ENCODE measurements at regions not wholly inside any gene's neighbourhood (a gene's known extent, or its start where the extent isn't known, plus 50 kb on each side); places are given as distances from the start of the nearest gene placed in this dataset.
"Not testable (repeated sequence)": the region's sequence is repeated elsewhere in the genome, so short reads cannot be mapped to it uniquely, and the experiment has no call there.

- not testable (repeated sequence) for H3K27me3 ChIP-seq (ENCODE audit: insufficient read depth, low read length); H3K4me3 ChIP-seq (ENCODE audit: low read length); H3K9me3 ChIP-seq (ENCODE audit: insufficient read depth, low read depth, low read length); H3K9ac ChIP-seq (ENCODE audit: low read depth, low read length); H3K36me3 ChIP-seq (ENCODE audit: insufficient read depth, low read length); H3K4me1 ChIP-seq (ENCODE audit: insufficient read depth, low read length); H3K27ac ChIP-seq (ENCODE audit: low read depth, low read length)
- 91% methylated on average over 11 of the region's 11 CpGs for WGBS
These were observed 195.1 kb upstream of the GIMD1 start for GRCh38 chr4:106563637-106564036.

GRCh38 chr4:106551724-106552123 lies 183.1 kb upstream of the GIMD1 start:
- Histone ChIP-seq H3K4me1 (ENCODE audit: insufficient read depth, low read length) (no peaks in the 10 kb centered on the region), H3K27me3 (ENCODE audit: insufficient read depth, low read length) (no peaks in the 10 kb centered on the region), H3K4me3 (ENCODE audit: low read length) (no peak overlapping the region), H3K27ac (ENCODE audit: low read depth, low read length) (no peak overlapping the region), H3K36me3 (ENCODE audit: insufficient read depth, low read length) (no peaks in the 10 kb centered on the region), H3K9me3 (ENCODE audit: insufficient read depth, low read depth, low read length) (0 out of 2 replicates have a peak, but pooled peaks cover 5% of the 10 kb centered on the region), H3K9ac (ENCODE audit: low read depth, low read length) (no peak overlapping the region)
- WGBS: 100% methylated on average over 2 of the region's 2 CpGs

- Histone ChIP-seq H3K4me1 (ENCODE audit: insufficient read depth, low read length) (no peaks in the 10 kb centered on the region), H3K36me3 (ENCODE audit: insufficient read depth, low read length) (no peaks in the 10 kb centered on the region), H3K9ac (ENCODE audit: low read depth, low read length) (no peak overlapping the region), H3K27me3 (ENCODE audit: insufficient read depth, low read length) (no peaks in the 10 kb centered on the region), H3K4me3 (ENCODE audit: low read length) (no peak overlapping the region), H3K27ac (ENCODE audit: low read depth, low read length) (no peak overlapping the region), H3K9me3 (ENCODE audit: insufficient read depth, low read depth, low read length) (0 out of 2 replicates have a peak, but pooled peaks cover 5% of the 10 kb centered on the region)
- WGBS: no CpG with 5 or more reads among the region's 1 CpG
These were observed 180.0 kb upstream of the GIMD1 start for GRCh38 chr4:106548446-106549044.

- WGBS: no CpG with 5 or more reads among the region's 1 CpG
- H3K9me3 ChIP-seq (ENCODE audit: insufficient read depth, low read depth, low read length): 0 out of 2 replicates have a peak, but pooled peaks cover 5% of the 10 kb centered on the region
- H3K4me3 ChIP-seq (ENCODE audit: low read length): no peak overlapping the region
- no peak overlapping the region for H3K9ac ChIP-seq (ENCODE audit: low read depth, low read length)
- no peaks in the 10 kb centered on the region for H3K36me3 ChIP-seq (ENCODE audit: insufficient read depth, low read length)
- no peaks in the 10 kb centered on the region for H3K27me3 ChIP-seq (ENCODE audit: insufficient read depth, low read length)
- no peaks in the 10 kb centered on the region for H3K4me1 ChIP-seq (ENCODE audit: insufficient read depth, low read length)
- no peak overlapping the region for H3K27ac ChIP-seq (ENCODE audit: low read depth, low read length)
These were observed 177.8 kb upstream of the GIMD1 start for GRCh38 chr4:106546370-106546769.

GRCh38 chr4:106542609-106543008 lies 174.0 kb upstream of the GIMD1 start:
- H3K4me3 ChIP-seq (ENCODE audit: low read length); H3K4me1 ChIP-seq (ENCODE audit: insufficient read depth, low read length); H3K9ac ChIP-seq (ENCODE audit: low read depth, low read length); H3K27me3 ChIP-seq (ENCODE audit: insufficient read depth, low read length); H3K9me3 ChIP-seq (ENCODE audit: insufficient read depth, low read depth, low read length); H3K27ac ChIP-seq (ENCODE audit: low read depth, low read length); H3K36me3 ChIP-seq (ENCODE audit: insufficient read depth, low read length): not testable (repeated sequence)
- no CpG with 5 or more reads among the region's 1 CpG for WGBS

GRCh38 chr4:106541253-106541652 lies 172.7 kb upstream of the GIMD1 start:
- H3K27ac ChIP-seq (ENCODE audit: low read depth, low read length): no peak overlapping the region
- no peaks in the 10 kb centered on the region for H3K9me3 ChIP-seq (ENCODE audit: insufficient read depth, low read depth, low read length)
- WGBS: 100% methylated on average over 2 of the region's 2 CpGs
- H3K4me1 ChIP-seq (ENCODE audit: insufficient read depth, low read length): no peaks in the 10 kb centered on the region
- no peak overlapping the region for H3K9ac ChIP-seq (ENCODE audit: low read depth, low read length)
- H3K36me3 ChIP-seq (ENCODE audit: insufficient read depth, low read length): no peaks in the 10 kb centered on the region
- no peaks in the 10 kb centered on the region for H3K27me3 ChIP-seq (ENCODE audit: insufficient read depth, low read length)
- H3K4me3 ChIP-seq (ENCODE audit: low read length): no peak overlapping the region

GRCh38 chr4:106530821-106531220 lies 162.2 kb upstream of the GIMD1 start:
- no peaks in the 10 kb centered on the region for H3K9me3 ChIP-seq (ENCODE audit: insufficient read depth, low read depth, low read length)
- no peaks in the 10 kb centered on the region for H3K4me1 ChIP-seq (ENCODE audit: insufficient read depth, low read length)
- H3K4me3 ChIP-seq (ENCODE audit: low read length): no peak overlapping the region
- no peak overlapping the region for H3K27ac ChIP-seq (ENCODE audit: low read depth, low read length)
- H3K9ac ChIP-seq (ENCODE audit: low read depth, low read length): no peak overlapping the region
- no peaks in the 10 kb centered on the region for H3K36me3 ChIP-seq (ENCODE audit: insufficient read depth, low read length)
- H3K27me3 ChIP-seq (ENCODE audit: insufficient read depth, low read length): no peaks in the 10 kb centered on the region

GRCh38 chr4:106530024-106530361 lies 161.4 kb upstream of the GIMD1 start:
- Histone ChIP-seq H3K4me1 (ENCODE audit: insufficient read depth, low read length) (no peaks in the 10 kb centered on the region), H3K27ac (ENCODE audit: low read depth, low read length) (no peak overlapping the region), H3K9ac (ENCODE audit: low read depth, low read length) (no peak overlapping the region), H3K9me3 (ENCODE audit: insufficient read depth, low read depth, low read length) (no peaks in the 10 kb centered on the region), H3K27me3 (ENCODE audit: insufficient read depth, low read length) (no peaks in the 10 kb centered on the region), H3K4me3 (ENCODE audit: low read length) (no peak overlapping the region), H3K36me3 (ENCODE audit: insufficient read depth, low read length) (no peaks in the 10 kb centered on the region)
- WGBS: 100% methylated on average over 1 of the region's 1 CpG

GRCh38 chr4:106529348-106530023 lies 160.9 kb upstream of the GIMD1 start:
- H3K9me3 ChIP-seq (ENCODE audit: insufficient read depth, low read depth, low read length): no peaks in the 10 kb centered on the region
- no peak overlapping the region for H3K4me3 ChIP-seq (ENCODE audit: low read length)
- no peak overlapping the region for H3K27ac ChIP-seq (ENCODE audit: low read depth, low read length)
- no peaks in the 10 kb centered on the region for H3K27me3 ChIP-seq (ENCODE audit: insufficient read depth, low read length)
- H3K36me3 ChIP-seq (ENCODE audit: insufficient read depth, low read length): no peaks in the 10 kb centered on the region
- no peak overlapping the region for H3K9ac ChIP-seq (ENCODE audit: low read depth, low read length)
- no peaks in the 10 kb centered on the region for H3K4me1 ChIP-seq (ENCODE audit: insufficient read depth, low read length)
- 95% methylated on average over 2 of the region's 2 CpGs for WGBS

GRCh38 chr4:106527316-106527715 lies 158.7 kb upstream of the GIMD1 start:
- H3K27ac ChIP-seq (ENCODE audit: low read depth, low read length): no peak overlapping the region
- H3K36me3 ChIP-seq (ENCODE audit: insufficient read depth, low read length): no peaks in the 10 kb centered on the region
- H3K4me1 ChIP-seq (ENCODE audit: insufficient read depth, low read length): no peaks in the 10 kb centered on the region
- H3K27me3 ChIP-seq (ENCODE audit: insufficient read depth, low read length): no peaks in the 10 kb centered on the region
- no peak overlapping the region for H3K4me3 ChIP-seq (ENCODE audit: low read length)
- no peaks in the 10 kb centered on the region for H3K9me3 ChIP-seq (ENCODE audit: insufficient read depth, low read depth, low read length)
- H3K9ac ChIP-seq (ENCODE audit: low read depth, low read length): no peak overlapping the region
- 86% methylated on average over 2 of the region's 2 CpGs for WGBS

- WGBS: 97% methylated on average over 27 of the region's 27 CpGs
- H3K27me3 ChIP-seq (ENCODE audit: insufficient read depth, low read length); H3K9ac ChIP-seq (ENCODE audit: low read depth, low read length); H3K4me1 ChIP-seq (ENCODE audit: insufficient read depth, low read length); H3K36me3 ChIP-seq (ENCODE audit: insufficient read depth, low read length); H3K4me3 ChIP-seq (ENCODE audit: low read length); H3K27ac ChIP-seq (ENCODE audit: low read depth, low read length); H3K9me3 ChIP-seq (ENCODE audit: insufficient read depth, low read depth, low read length): not testable (repeated sequence)
These were observed 156.8 kb upstream of the GIMD1 start for GRCh38 chr4:106525425-106525824.

- not testable (repeated sequence) for H3K4me3 ChIP-seq (ENCODE audit: low read length); H3K9ac ChIP-seq (ENCODE audit: low read depth, low read length); H3K27me3 ChIP-seq (ENCODE audit: insufficient read depth, low read length); H3K36me3 ChIP-seq (ENCODE audit: insufficient read depth, low read length); H3K4me1 ChIP-seq (ENCODE audit: insufficient read depth, low read length); H3K9me3 ChIP-seq (ENCODE audit: insufficient read depth, low read depth, low read length); H3K27ac ChIP-seq (ENCODE audit: low read depth, low read length)
- WGBS: 92% methylated on average over 6 of the region's 8 CpGs
These were observed 156.2 kb upstream of the GIMD1 start for GRCh38 chr4:106524772-106525171.
